ENCODE measurements at regions not wholly inside any gene's neighbourhood (a gene's known extent, or its start where the extent isn't known, plus 50 kb on each side); places are given as distances from the start of the nearest gene placed in this dataset.

- TF ChIP-seq POLR2AphosphoS5 (IDR thresholded peaks at IDR 0.05; ENCODE audit: borderline replicate concordance, low read depth, low read length) (no peak), EZH2 (IDR thresholded peaks at IDR 0.05) (no peak)
Observed at GRCh38 chr1:56329970-56330369, 249.4 kb downstream of the PLPP3 start.
